Endodermal cell (in vitro differentiated cells): ENCODE measurements at regions not wholly inside any gene's neighbourhood (a gene's known extent, or its start where the extent isn't known, plus 50 kb on each side); places are given as distances from the start of the nearest gene placed in this dataset.

Experiments used
- DNase-seq: peaks from one replicate; pipeline ENCODE4 v3.0.0-alpha.2; 2017
- H3K27ac ChIP-seq: 2 replicates; pipeline ENCODE4 v1.5.1; 2013; ENCODE audit warnings: mild to moderate bottlenecking, low read depth, low read length, moderate library complexity
- H3K27me3 ChIP-seq: 2 replicates; pipeline ENCODE4 v1.6.1; 2013; ENCODE audit warnings: mild to moderate bottlenecking, low read length, moderate library complexity; ENCODE audit not compliant: insufficient read depth, control insufficient read depth, poor library complexity, severe bottlenecking
- H3K36me3 ChIP-seq: 2 replicates; pipeline ENCODE4 v1.7.0; 2013; ENCODE audit warnings: mild to moderate bottlenecking, low read length, moderate library complexity; ENCODE audit not compliant: control insufficient read depth, insufficient read depth
- H3K4me1 ChIP-seq: one replicate; pipeline ENCODE4 v1.7.0; 2013; ENCODE audit warnings: low read length; ENCODE audit not compliant: control insufficient read depth, insufficient read depth
- H3K4me3 ChIP-seq: 2 replicates; pipeline ENCODE4 v1.5.1; 2013; ENCODE audit warnings: mild to moderate bottlenecking, low read length, moderate library complexity
- H3K9ac ChIP-seq: 2 replicates; pipeline ENCODE4 v1.6.1; 2013; ENCODE audit warnings: mild to moderate bottlenecking, low read length, moderate library complexity; ENCODE audit not compliant: poor library complexity, severe bottlenecking; ENCODE audit errors: extremely low read depth
- H3K9me3 ChIP-seq: 2 replicates; pipeline ENCODE4 v1.6.1; 2013; ENCODE audit warnings: mild to moderate bottlenecking, low read length, moderate library complexity; ENCODE audit not compliant: control insufficient read depth
- H3K27ac Mint-ChIP-seq: 2 replicates; pipeline ENCODE4 v1.8.0; 2020; ENCODE audit warnings: mixed read lengths
- H3K27me3 Mint-ChIP-seq: 2 replicates; pipeline ENCODE4 v1.8.0; 2021; ENCODE audit warnings: mild to moderate bottlenecking, mixed read lengths; ENCODE audit not compliant: insufficient read depth
- H3K36me3 Mint-ChIP-seq: 2 replicates; pipeline ENCODE4 v1.8.0; 2020; ENCODE audit warnings: low read depth, mixed read lengths
- H3K4me1 Mint-ChIP-seq: 2 replicates; pipeline ENCODE4 v1.8.0; 2020; ENCODE audit warnings: mixed read lengths
- H3K4me3 Mint-ChIP-seq: 2 replicates; pipeline ENCODE4 v1.8.0; 2020; ENCODE audit warnings: mild to moderate bottlenecking, moderate library complexity, mixed read lengths
- H3K9me3 Mint-ChIP-seq: 2 replicates; pipeline ENCODE4 v1.8.0; 2020; ENCODE audit warnings: mild to moderate bottlenecking, mixed read lengths
- WGBS, 2 experiments: methylation state at CpG; one replicate each; pipeline versions ENCODE4 v1.1.5 to v1.1.7; 2013; ENCODE audit warnings: missing lambda C conversion rate in 2 of 2, mixed read lengths in 1 of 2; ENCODE audit not compliant: insufficient coverage in 1 of 2, insufficient read length in 1 of 2; 5-methylcytosine and 5-hydroxymethylcytosine counted together
- TF ChIP-seq, protein P1 (sequence below): fragments of 200-600 bp; sonication (generic); conservative IDR thresholded peaks from 2 replicates; pipeline ENCODE4 v1.5.0; 2021; ENCODE audit warnings: antibody characterized with exemption, mild to moderate bottlenecking

DNA sequence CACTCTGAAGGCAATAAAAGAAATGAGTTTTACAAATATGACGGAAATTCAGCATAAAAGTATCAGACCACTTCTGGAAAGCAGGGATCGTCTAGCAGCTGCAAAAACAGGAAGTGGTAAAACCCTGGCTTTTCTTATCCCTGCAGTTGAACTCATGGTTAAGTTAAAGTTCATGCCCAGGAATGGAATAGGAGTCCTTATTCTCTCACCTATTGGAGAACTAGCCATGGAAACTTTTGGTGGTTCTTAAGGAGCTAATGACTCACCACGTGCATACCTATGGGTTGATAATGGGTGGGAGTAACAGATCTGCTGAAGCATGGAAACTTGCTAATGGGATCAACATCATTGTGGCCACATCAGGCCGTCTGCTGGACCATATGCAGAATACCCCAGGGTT, 93.5 kb upstream of the RGMB start:
- H3K27me3 Mint-ChIP-seq: no peaks in the 10 kb centered on the region
- Histone ChIP-seq H3K4me3 (no peak overlapping the region), H3K9ac (no peak overlapping the region), H3K27ac (no peak overlapping the region), H3K27me3 (no peaks in the 10 kb centered on the region), H3K9me3 (peaks cover 26% of the 10 kb centered on the region), H3K36me3 (peaks cover 22% of the 10 kb centered on the region), H3K4me1 (peaks cover 7% of the 10 kb centered on the region)
- no peak overlapping the region for H3K27ac Mint-ChIP-seq
- no peak overlapping the region for H3K4me3 Mint-ChIP-seq
- TF ChIP-seq, protein P1, sequence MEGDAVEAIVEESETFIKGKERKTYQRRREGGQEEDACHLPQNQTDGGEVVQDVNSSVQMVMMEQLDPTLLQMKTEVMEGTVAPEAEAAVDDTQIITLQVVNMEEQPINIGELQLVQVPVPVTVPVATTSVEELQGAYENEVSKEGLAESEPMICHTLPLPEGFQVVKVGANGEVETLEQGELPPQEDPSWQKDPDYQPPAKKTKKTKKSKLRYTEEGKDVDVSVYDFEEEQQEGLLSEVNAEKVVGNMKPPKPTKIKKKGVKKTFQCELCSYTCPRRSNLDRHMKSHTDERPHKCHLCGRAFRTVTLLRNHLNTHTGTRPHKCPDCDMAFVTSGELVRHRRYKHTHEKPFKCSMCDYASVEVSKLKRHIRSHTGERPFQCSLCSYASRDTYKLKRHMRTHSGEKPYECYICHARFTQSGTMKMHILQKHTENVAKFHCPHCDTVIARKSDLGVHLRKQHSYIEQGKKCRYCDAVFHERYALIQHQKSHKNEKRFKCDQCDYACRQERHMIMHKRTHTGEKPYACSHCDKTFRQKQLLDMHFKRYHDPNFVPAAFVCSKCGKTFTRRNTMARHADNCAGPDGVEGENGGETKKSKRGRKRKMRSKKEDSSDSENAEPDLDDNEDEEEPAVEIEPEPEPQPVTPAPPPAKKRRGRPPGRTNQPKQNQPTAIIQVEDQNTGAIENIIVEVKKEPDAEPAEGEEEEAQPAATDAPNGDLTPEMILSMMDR: no peak
- peaks cover 22% of the 10 kb centered on the region for H3K9me3 Mint-ChIP-seq
- WGBS, 2 experiments: 82 to 88% methylated on average over 2 to 4 of the region's 4 CpGs
- no peak for DNase-seq
- H3K4me1 Mint-ChIP-seq: peaks cover 32% of the 10 kb centered on the region
- peaks cover 36% of the 10 kb centered on the region for H3K36me3 Mint-ChIP-seq

DNA sequence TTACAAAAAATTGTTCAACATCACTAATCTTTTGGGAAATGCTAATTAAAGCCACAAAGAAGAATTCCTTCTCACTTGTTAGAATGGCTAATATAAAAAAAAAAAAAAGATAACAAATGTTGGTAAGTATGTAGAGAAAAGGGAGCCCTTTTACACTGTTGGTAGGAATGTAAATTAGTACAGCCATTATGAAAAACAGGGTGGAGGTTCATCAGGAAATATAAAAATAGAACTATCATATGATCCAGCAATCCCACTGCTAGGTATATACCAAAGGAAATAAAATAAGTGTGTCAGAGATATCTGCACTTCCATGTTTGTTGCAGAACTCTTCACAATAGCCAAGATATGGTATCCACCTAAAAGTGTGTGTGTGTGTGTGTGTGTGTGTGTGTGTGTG, 83.5 kb upstream of the RGMB start:
- no peak for DNase-seq
- Mint-ChIP-seq H3K9me3 (peaks cover 65% of the 10 kb centered on the region), H3K27ac (no peak overlapping the region), H3K4me3 (no peak overlapping the region), H3K4me1 (no peaks in the 10 kb centered on the region), H3K27me3 (peaks cover 1% of the 10 kb centered on the region), H3K36me3 (peaks cover 53% of the 10 kb centered on the region)
- H3K9ac ChIP-seq: no peak overlapping the region
- peaks cover 61% of the 10 kb centered on the region for H3K9me3 ChIP-seq
- TF ChIP-seq, protein P1: no peak
- H3K4me1 ChIP-seq: no peaks in the 10 kb centered on the region
- H3K27ac ChIP-seq: no peak overlapping the region
- peaks cover 10% of the 10 kb centered on the region for H3K36me3 ChIP-seq
- no peaks in the 10 kb centered on the region for H3K27me3 ChIP-seq
- no peak overlapping the region for H3K4me3 ChIP-seq

DNA sequence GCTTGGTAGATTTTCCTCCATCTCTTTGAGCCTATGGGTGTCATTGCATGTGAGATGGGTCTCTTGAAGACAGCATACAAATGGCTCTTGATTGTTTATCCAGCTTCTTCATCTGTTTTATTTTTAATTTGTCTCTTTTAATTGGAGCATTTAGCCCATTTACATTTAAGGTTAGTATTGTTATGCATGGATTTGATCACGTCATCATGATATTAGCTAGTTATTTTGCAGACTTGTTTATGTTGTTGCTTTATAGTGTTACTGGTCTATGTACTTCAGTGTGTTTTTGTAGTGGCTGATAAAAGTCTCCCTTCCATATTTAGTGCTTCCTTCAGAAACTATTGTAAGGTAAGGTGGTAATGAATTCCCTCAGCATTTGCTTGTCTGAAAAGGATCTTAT, 78.6 kb upstream of the RGMB start:
- TF ChIP-seq, protein P1: no peak
- Histone ChIP-seq H3K27ac (no peak overlapping the region), H3K9ac (no peak overlapping the region), H3K4me1 (no peaks in the 10 kb centered on the region), H3K4me3 (peak overlapping the region; percentile 50), H3K36me3 (peaks cover 53% of the 10 kb centered on the region), H3K9me3 (peaks cover 99% of the 10 kb centered on the region), H3K27me3 (no peaks in the 10 kb centered on the region)
- peaks cover 64% of the 10 kb centered on the region for H3K36me3 Mint-ChIP-seq
- no peak overlapping the region for H3K4me3 Mint-ChIP-seq
- DNase-seq: no peak
- 71 to 90% methylated on average over 1 of the region's 1 CpG for WGBS, 2 experiments
- peaks cover 1% of the 10 kb centered on the region for H3K27me3 Mint-ChIP-seq
- H3K9me3 Mint-ChIP-seq: peaks cover 83% of the 10 kb centered on the region
- no peak overlapping the region for H3K27ac Mint-ChIP-seq
- H3K4me1 Mint-ChIP-seq: no peaks in the 10 kb centered on the region
